ENCODE measurements at regions not wholly inside any gene's neighbourhood (a gene's known extent, or its start where the extent isn't known, plus 50 kb on each side); places are given as distances from the start of the nearest gene placed in this dataset.
"Not testable (repeated sequence)": the region's sequence is repeated elsewhere in the genome, so short reads cannot be mapped to it uniquely, and the experiment has no call there.

- DNase-seq = no peak
Observed at GRCh38 chr9:89675058-89675742, 70.4 kb downstream of the GADD45G start.

GRCh38 chr9:89676281-89676680 is 71.5 kb downstream of the GADD45G start:
- DNase-seq = no peak

DNA sequence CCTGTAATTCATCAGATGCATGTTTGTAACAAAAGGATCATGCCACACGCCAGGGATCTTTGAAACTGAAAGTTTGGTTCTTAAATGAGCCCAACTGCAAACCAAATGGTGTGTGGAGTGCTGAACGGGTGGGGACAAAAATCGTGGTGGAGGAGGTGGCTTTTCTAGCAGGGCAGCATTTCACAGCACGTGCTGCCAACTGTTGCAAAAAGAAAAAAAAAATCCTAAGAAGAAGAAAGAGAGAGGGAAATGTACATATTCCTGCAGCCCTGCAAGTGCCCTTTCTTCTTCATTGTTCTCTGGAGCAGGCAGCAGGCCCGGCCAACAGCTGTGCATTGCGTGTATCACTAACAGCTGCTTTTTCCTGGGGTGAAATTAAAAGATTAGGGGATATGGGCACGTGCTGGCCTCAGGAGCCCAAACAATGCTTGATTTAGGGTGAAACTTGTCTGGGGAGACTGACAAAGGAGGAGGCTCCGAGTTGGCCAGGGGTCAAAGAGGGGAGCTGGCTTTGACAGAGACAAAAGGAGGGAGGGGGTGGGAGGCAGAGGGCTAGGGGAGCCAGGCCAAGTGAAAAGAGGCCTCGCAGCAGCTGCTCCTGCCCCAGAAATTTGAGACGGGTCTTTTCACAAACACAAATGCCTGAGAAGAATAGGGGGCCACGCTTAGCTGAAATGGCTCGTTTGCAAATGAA is 73.0 kb downstream of the GADD45G start:
- DNase-seq = no peak

DNA sequence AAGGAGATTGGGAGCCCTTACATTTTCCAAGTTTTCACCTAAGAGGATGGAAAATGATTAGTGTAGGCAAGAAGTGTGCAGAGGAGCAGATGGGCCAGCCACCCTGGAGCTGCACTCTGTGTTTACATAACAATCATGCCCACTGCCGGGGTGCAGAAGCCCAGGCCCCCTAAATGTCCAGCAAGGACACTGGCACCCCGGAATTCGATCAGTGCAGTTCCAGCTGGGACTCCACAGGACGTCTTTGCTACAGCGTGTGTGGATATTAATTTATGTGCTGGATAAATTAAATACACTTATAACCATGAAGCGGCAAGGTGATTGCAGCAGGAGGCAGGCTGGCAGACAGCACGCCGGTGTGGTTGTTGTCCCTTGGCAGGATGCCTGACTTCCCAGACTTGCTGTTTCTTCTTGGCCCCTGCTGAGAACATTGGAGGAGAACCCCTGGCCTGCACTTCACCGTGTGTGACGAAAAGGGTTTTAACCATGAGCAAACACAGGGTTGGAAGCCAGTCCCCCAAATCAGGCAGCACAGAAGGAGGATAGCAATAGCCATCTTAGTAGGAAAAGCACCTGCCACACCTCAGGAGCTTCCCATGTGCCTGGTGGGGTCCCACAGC is 73.7 kb downstream of the GADD45G start:
- DNase-seq = no peak

DNA sequence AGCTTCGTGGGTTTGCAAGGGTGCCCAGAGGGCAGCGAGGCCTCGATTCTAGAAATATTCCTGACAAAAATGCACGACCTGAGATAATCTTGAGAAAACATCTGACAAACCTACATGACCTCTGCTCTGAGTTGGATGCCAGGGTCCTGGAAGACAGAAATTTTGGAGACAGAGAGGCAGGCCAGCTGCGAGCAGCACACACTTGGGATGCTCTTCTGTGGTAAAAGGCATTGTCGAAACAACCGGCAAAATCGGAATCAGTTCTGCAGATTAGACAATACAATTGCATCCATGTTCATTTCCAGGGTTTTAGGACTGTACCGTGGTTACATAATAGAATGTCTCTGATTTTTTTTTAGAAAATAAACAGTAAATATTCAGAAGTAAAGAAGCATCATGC is 74.2 kb downstream of the GADD45G start:
- DNase-seq = no peak

- no peak for DNase-seq
Observed at GRCh38 chr9:89679581-89679980, 74.8 kb downstream of the GADD45G start.

DNA sequence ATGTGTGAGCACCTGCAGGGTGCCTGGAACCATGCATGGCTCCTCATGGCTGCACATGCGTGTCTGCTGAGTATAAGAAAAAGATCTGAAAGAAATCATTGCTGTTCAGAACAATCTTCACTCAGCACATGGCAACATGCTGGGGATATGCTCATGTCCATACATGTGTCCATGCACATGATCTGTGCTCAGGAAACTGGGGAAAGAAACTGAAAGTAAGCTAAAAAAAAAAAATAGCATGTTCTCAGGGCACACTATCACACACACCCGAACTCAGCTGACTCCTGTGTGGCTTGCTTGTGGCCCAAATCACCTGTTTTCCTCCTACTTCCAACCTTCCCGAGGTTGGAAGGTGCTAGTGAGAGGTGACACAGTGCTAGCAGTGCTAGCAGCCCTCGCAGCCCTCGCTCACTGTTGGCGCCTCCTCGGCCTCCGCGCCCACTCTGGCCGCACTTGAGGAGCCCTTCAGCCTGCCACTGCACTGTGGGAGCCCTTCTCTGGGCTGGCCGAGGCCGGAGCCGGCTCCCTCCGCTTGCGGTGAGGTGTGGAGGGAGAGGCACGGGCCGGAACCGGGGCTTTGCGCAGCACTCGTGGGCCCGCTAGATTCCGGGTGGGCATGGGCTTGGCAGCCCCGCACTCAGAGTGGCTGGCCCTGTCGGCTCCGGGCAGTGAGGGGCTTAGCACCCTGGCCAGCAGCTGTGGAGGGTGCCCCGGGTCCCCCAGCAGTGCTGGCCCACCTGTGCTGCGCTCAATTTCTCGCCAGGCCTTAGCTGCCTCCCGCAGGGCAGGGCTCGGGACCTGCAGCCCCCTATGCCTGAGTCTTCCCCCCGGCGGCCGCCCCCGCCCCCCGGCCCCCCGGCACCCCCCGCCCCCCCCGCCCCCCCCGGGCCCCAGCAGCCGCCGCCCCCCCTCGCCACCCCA is 76.0 kb downstream of the GADD45G start:
- no peak for DNase-seq

GRCh38 chr9:89681468-89681859 is 76.7 kb downstream of the GADD45G start:
- DNase-seq = not testable (repeated sequence)

- DNase-seq = no peak
Observed at GRCh38 chr9:89683626-89684025, 78.8 kb downstream of the GADD45G start.

DNA sequence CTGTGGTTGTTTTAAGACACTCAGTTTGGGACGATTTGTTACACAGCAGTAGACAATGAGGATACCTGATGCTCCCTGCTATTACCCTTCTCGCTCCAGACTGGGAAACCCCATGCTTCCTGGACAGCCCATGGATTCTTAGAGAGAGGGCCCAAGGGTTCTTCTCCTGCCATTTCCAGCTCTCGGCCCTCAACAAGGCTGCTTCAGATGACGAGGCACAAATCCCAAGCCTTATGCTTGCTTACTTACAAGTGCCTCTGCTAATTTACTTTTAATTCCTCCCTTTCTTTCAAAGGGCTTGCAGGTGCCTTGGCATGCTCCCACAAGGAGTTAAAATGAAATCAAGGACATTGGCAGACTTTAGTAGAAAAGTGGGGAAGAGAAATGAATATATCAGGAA is 79.4 kb downstream of the GADD45G start:
- no peak for DNase-seq

DNA sequence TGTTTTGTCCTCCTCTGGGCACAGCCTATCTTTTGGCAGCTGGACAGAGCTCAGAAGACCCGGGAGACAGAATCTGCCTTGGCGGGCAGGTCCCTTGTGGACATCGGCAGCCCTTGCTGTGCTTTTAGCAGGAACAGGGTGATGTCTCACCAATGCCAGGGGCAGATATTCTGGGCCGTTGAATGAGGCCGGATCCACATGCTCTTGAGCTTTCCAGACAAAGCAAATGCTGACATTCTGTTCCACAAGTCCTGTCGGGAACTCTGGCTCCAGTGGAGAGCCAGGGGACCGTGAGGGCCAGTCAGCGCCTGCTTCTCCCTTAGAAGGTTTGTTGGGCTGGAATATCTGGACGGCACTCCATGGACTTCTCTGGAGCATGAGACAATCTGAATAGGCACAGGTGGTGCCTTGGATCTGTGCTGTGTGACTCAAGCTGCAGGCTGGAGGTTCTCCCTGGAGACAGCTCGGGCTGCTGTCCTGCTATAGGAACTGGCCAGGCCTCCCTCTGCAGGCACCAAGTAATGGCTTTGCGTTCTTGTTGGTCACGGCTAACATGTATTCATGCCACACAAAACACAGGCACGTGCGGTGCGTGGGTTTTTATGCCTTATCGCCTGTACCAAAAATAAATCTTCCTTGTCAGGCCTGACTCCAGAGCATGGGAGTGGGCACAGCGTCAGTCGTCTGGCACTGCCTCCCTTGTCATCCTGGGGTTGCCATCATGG is 80.3 kb downstream of the GADD45G start:
- DNase-seq = no peak

GRCh38 chr9:89685698-89686097 is 80.9 kb downstream of the GADD45G start:
- no peak for DNase-seq

- DNase-seq = no peak
Observed at GRCh38 chr9:89686126-89686525, 81.3 kb downstream of the GADD45G start.

DNA sequence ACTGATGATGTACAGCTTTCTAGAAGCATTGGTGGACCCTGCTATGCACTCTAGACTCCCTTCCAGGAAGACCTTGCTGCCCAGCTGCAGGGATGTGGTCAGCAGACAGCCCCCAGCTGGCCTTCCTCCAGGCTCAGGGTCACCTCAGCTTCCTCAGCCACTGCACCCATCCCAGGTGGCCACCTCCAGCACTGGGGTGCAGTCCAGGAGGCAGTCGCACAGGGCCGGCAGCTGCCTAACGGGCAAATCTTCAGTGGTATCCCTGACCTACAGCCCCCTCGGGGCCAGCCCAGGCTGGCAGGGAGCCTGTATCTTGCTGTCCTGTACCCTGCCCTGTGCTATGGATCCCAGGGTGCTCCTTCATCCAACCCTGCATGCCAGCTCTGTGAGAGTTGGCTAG is 81.8 kb downstream of the GADD45G start:
- DNase-seq = no peak

GRCh38 chr9:89687188-89687587 is 82.4 kb downstream of the GADD45G start:
- DNase-seq = no peak

DNA sequence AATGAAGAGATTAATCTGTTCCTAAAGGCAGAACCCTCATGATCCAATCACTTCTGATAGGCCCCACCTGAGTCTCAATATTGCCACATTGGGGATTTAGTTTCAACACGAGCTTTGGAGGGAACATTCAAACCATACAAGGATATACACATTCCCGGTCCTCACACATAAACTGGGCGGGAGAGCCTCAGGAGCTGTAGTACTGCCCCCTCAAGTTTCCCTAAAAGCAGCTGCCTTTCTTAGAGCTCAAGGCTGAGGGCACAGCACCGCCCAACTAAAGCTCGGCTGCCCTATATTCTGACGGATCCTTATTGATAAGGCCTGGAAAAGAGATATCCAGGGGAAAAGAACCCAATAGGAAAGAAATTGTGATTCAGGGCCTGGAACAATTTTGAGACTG is 83.0 kb downstream of the GADD45G start:
- no peak for DNase-seq

DNA sequence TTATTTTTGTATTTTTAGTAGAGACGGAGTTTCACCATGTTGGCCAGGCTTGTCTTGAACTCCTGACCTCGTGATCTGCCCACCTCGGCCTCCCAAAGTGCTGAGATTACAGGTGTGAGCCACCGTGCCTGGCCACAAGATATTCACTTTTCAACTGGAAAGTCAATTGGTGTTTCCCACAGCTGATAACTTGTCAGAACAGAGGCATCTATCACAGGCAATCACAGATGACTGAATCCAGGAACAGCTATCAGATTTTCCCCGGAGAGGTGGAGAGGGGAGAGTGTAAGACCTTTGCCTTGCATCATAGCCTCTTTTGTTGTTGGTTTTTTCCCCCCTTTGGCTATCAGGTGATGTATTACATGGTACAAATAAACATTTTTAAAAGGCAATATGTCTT is 84.5 kb downstream of the GADD45G start:
- DNase-seq = not testable (repeated sequence)

DNA sequence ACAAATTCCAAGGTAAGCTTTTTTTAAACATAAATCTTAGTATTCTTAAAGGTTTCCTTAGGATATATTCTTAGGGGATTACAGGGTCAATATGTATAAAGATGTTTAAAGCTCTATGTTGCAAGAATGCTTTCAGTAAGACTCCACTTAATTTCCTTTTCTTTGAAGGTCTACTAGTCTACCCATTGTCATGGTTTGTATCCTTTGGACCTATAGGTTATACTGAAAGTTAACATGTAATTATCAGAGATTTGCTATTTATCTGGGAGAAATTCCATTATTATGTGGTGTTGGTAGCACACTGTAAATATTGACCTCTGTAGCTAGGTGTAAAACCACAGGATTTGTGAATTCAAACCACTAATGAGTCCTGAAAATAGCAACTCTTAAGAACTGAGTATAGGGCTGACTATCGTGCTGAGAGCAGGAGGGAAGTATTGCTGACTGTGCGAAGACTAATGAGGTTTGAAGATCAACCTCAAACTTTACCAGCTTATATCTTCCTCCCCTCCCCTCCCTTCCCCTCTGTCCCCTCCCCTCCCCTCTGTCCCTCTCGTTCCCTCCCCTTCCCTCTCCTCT is 85.6 kb downstream of the GADD45G start:
- peak; percentile 16 for DNase-seq

DNA sequence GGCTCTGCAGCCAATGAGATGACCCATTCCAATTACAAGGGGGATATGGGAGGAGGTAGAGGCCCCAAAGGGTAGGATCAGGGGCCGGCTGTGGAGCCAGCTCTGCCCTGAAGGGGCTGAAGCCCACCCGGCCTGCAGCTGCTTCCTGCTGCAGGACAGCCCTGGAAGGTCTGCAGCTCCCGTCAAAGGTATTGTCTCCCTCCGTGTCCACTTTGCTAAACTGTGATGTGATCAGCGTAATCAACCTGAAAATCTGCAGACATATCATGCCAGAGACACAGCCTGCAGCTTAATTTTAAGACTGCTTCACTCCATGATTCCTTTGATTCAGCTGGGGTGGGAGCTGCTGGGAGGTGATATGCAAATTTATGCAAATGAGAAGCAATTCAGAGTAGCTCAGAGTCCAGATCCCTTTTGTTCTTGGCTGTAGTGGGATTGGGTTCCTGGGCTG is 90.7 kb downstream of the GADD45G start:
- DNase-seq = no peak

- DNase-seq = not testable (repeated sequence)
Observed at GRCh38 chr9:89695979-89696378, 91.2 kb downstream of the GADD45G start.

DNA sequence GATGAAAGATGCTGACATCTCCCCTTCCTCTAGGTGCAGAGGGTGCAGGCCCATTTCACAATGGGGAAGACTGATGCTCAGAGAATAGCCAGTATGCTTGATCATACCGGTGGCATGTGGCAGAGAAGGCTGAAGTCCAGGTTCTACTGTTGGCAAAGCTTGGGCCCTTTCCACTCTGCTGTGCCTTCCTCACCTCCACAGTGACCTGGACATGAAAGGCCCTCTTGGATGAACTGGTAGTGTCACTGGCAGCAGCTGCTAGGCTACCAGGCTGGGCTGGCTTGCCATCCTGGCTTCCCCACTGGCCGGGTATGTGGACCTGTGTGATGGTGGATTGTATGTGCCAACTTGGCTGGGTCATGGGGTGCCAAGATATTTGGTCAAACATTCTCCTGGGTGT is 92.0 kb downstream of the GADD45G start:
- DNase-seq = no peak

GRCh38 chr9:89697553-89697952 is 92.7 kb downstream of the GADD45G start:
- DNase-seq = no peak

Data from CD4-positive, alpha-beta T cell treated with Interleukin-12 subunit alpha and Interleukin-12 subunit beta, for 1 hour (primary cell).